H1 (cell line): ENCODE measurements at regions not wholly inside any gene's neighbourhood (a gene's known extent, or its start where the extent isn't known, plus 50 kb on each side); places are given as distances from the start of the nearest gene placed in this dataset.

Experiments
- CTCF ChIA-PET: fragments of 300-600 bp; sonication (Branson Sonifier 250); formaldehyde crosslinking; loops from one replicate; lab custom pipeline; 2021; ENCODE audit not compliant: partially characterized antibody; lab: Charles Lee
- POLR2A ChIA-PET: fragments of 300-600 bp; sonication (Branson Sonifier 250); formaldehyde crosslinking; loops from one replicate; lab custom pipeline; 2021; ENCODE audit warnings: inconsistent platforms; ENCODE audit not compliant: partially characterized antibody; lab: Charles Lee
- DNase-seq, 2 experiments: peaks; one replicate each; pipeline versions ENCODE4 v3.0.0 to v3.0.0-alpha.2; 2010 to 2022; ENCODE audit warnings: low spot score in 2 of 2, low read depth in 1 of 2, mixed read lengths in 1 of 2
- FAIRE-seq: peaks from 2 replicates; lab custom pipeline; 2011; peaks lifted over from hg19 to GRCh38; lab: Jason Lieb, UNC
- H2AFZ ChIP-seq: 2 replicates; pipeline ENCODE4 v1.8.1; 2012; ENCODE audit warnings: low read length, inconsistent platforms
- H2AK5ac ChIP-seq: 2 replicates; pipeline ENCODE4 v1.6.1; 2013; ENCODE audit warnings: low read depth, low read length
- H2BK120ac ChIP-seq: replicated peaks from 2 replicates; pipeline ENCODE3; 2013; ENCODE audit warnings: low read depth, low read length, inconsistent platforms
- H2BK12ac ChIP-seq: 2 replicates; pipeline ENCODE4 v1.6.1; 2013; ENCODE audit warnings: low read depth, low read length
- H2BK15ac ChIP-seq: 2 replicates; pipeline ENCODE4 v1.6.1; 2013; ENCODE audit warnings: low read length
- H2BK20ac ChIP-seq: 2 replicates; pipeline ENCODE4 v1.6.1; 2013; ENCODE audit warnings: low read length
- H2BK5ac ChIP-seq: 2 replicates; pipeline ENCODE4 v1.6.1; 2013; ENCODE audit warnings: low read depth, low read length
- H3K14ac ChIP-seq: 2 replicates; pipeline ENCODE4 v1.6.1; 2013; ENCODE audit warnings: inconsistent platforms; ENCODE audit not compliant: insufficient read length
- H3K18ac ChIP-seq: 2 replicates; pipeline ENCODE4 v1.6.1; 2013; ENCODE audit warnings: low read length; ENCODE audit errors: extremely low read depth
- H3K23ac ChIP-seq: 2 replicates; pipeline ENCODE4 v1.6.1; 2013; ENCODE audit warnings: inconsistent platforms; ENCODE audit not compliant: insufficient read length
- H3K23me2 ChIP-seq: 2 replicates; pipeline ENCODE4 v1.6.1; 2013; ENCODE audit warnings: low read depth, low read length
- H3K27ac ChIP-seq: 2 replicates; pipeline ENCODE4 v1.6.1; 2011; ENCODE audit warnings: low read depth, low read length, inconsistent platforms
- H3K27me3 ChIP-seq, 4 experiments: replicated peaks in 1 of 4; 1 replicate in 1 of 4; 2 replicates in 3 of 4; pipeline versions ENCODE4 v1.6.1 to v1.8.1; 2011 to 2013; ENCODE audit warnings: low read length in 3 of 4, mild to moderate bottlenecking in 3 of 4, inconsistent platforms in 2 of 4, mixed read lengths in 2 of 4, moderate library complexity in 1 of 4; ENCODE audit not compliant: control insufficient read depth in 3 of 4, insufficient read depth in 3 of 4; ENCODE audit errors: extremely low read depth in 1 of 4
- H3K36me3 ChIP-seq, 4 experiments: 2 replicates each; pipeline versions ENCODE4 v1.6.1 to v1.8.1; 2011 to 2013; ENCODE audit warnings: mild to moderate bottlenecking in 4 of 4, low read length in 3 of 4, moderate library complexity in 2 of 4, control low read depth in 1 of 4, inconsistent platforms in 1 of 4; ENCODE audit not compliant: insufficient read depth in 4 of 4, control insufficient read depth in 2 of 4
- H3K4ac ChIP-seq: replicated peaks from 2 replicates; pipeline ENCODE3; 2013; ENCODE audit warnings: low read length, low read depth, mixed read lengths, inconsistent platforms; ENCODE audit not compliant: insufficient read length
- H3K4me1 ChIP-seq, 4 experiments: replicated peaks in 1 of 4; 1 replicate in 1 of 4; 2 replicates in 3 of 4; pipeline versions ENCODE4 v1.6.1 to v1.8.1; 2011 to 2013; ENCODE audit warnings: low read length in 3 of 4, inconsistent platforms in 2 of 4, mixed read lengths in 1 of 4; ENCODE audit not compliant: insufficient read depth in 4 of 4, control insufficient read depth in 3 of 4
- H3K4me2 ChIP-seq, 2 experiments: 2 replicates each; pipeline versions ENCODE4 v1.6.1 to v1.8.1; 2011 to 2013; ENCODE audit warnings: low read depth in 2 of 2, low read length in 2 of 2, control low read depth in 1 of 2, inconsistent platforms in 1 of 2, mild to moderate bottlenecking in 1 of 2; ENCODE audit not compliant: insufficient read depth in 1 of 2
- H3K4me3 ChIP-seq, 4 experiments: fragments of 200-600, 300-600 bp in 1 of 4; sonication (generic), shearing (Covaris generic), sonication (Bioruptor Twin) in 1 of 4; 2 replicates each; pipeline versions ENCODE4 v1.5.1 to v1.8.1; 2011 to 2016; ENCODE audit warnings: low read length in 4 of 4, low read depth in 3 of 4, control low read depth in 2 of 4, inconsistent platforms in 2 of 4, mild to moderate bottlenecking in 2 of 4, mixed read lengths in 1 of 4, moderate library complexity in 1 of 4; ENCODE audit not compliant: insufficient read depth in 2 of 4; ENCODE audit errors: extremely low read depth in 1 of 4
- H3K56ac ChIP-seq: replicated peaks from 2 replicates; pipeline ENCODE3; 2013; ENCODE audit warnings: low read depth, mild to moderate bottlenecking, mixed read lengths, low read length, inconsistent platforms; ENCODE audit not compliant: insufficient read length
- H3K79me1 ChIP-seq: 2 replicates; pipeline ENCODE4 v1.6.1; 2013; ENCODE audit warnings: low read depth, low read length, control low read depth
- H3K79me2 ChIP-seq, 2 experiments: 2 replicates each; pipeline versions ENCODE4 v1.6.1 to v1.8.1; 2012 to 2013; ENCODE audit warnings: low read length in 2 of 2, mild to moderate bottlenecking in 2 of 2, inconsistent platforms in 1 of 2; ENCODE audit not compliant: insufficient read depth in 2 of 2, control insufficient read depth in 1 of 2
- H3K9ac ChIP-seq, 4 experiments: replicated peaks in 1 of 4; 1 replicate in 1 of 4; 2 replicates in 3 of 4; pipeline versions ENCODE4 v1.6.1 to v1.8.1; 2011 to 2013; ENCODE audit warnings: low read depth in 3 of 4, low read length in 3 of 4, control low read depth in 2 of 4, mild to moderate bottlenecking in 2 of 4, moderate library complexity in 2 of 4, inconsistent platforms in 1 of 4; ENCODE audit errors: extremely low read depth in 1 of 4
- H3K9me3 ChIP-seq, 2 experiments: 2 replicates each; pipeline versions ENCODE4 v1.6.1 to v1.8.1; 2012 to 2013; ENCODE audit warnings: mild to moderate bottlenecking in 2 of 2, moderate library complexity in 2 of 2, control low read depth in 1 of 2, inconsistent platforms in 1 of 2, low read depth in 1 of 2, low read length in 1 of 2, mixed read lengths in 1 of 2; ENCODE audit not compliant: insufficient read depth in 2 of 2
- H4K20me1 ChIP-seq, 2 experiments: replicated peaks in 1 of 2; 2 replicates each; pipeline versions ENCODE3 to v1.8.1; 2011 to 2013; ENCODE audit warnings: inconsistent platforms in 2 of 2, low read length in 2 of 2, mild to moderate bottlenecking in 1 of 2; ENCODE audit not compliant: insufficient read depth in 2 of 2, control insufficient read depth in 1 of 2
- H4K5ac ChIP-seq: 2 replicates; pipeline ENCODE4 v1.6.1; 2013; ENCODE audit warnings: low read length, low read depth, mixed read lengths, inconsistent platforms; ENCODE audit not compliant: insufficient read length
- H4K8ac ChIP-seq: 2 replicates; pipeline ENCODE4 v1.8.0; 2013; ENCODE audit warnings: mild to moderate bottlenecking, moderate library complexity, low read length, inconsistent platforms; ENCODE audit not compliant: insufficient read depth; ENCODE audit errors: extremely low read depth
- H4K91ac ChIP-seq: replicated peaks from 2 replicates; pipeline ENCODE3; 2013; ENCODE audit warnings: low read length, mixed read lengths, inconsistent platforms; ENCODE audit not compliant: insufficient read length
- CHD2 ChIP-seq: IDR thresholded peaks from 2 replicates; pipeline ENCODE4 v1.6.1; 2012; ENCODE audit warnings: low read length, improper control_type of control experiment
- CTBP2 ChIP-seq: IDR thresholded peaks from 2 replicates; pipeline ENCODE4 v1.7.0; 2011; ENCODE audit warnings: borderline replicate concordance, mild to moderate bottlenecking, moderate library complexity, mixed read lengths, low read length; ENCODE audit not compliant: insufficient read depth, insufficient read length
- EP300 ChIP-seq, 2 experiments: IDR thresholded peaks; 1 replicate in 1 of 2; 2 replicates in 1 of 2; pipeline ENCODE4 v1.6.1; 2011 to 2012; ENCODE audit warnings: low read depth in 2 of 2, low read length in 2 of 2, mild to moderate bottlenecking in 2 of 2, borderline replicate concordance in 1 of 2, inconsistent platforms in 1 of 2, moderate library complexity in 1 of 2
- HDAC2 ChIP-seq, 2 experiments: fragments of 300-600 bp in 1 of 2; sonication (generic) in 1 of 2; IDR thresholded peaks; 2 replicates each; pipeline ENCODE4 v1.6.1; 2011 to 2012; ENCODE audit warnings: low read depth in 2 of 2, low read length in 2 of 2, mild to moderate bottlenecking in 2 of 2, moderate library complexity in 2 of 2, borderline replicate concordance in 1 of 2, inconsistent platforms in 1 of 2
- JUN ChIP-seq: IDR thresholded peaks from 2 replicates; pipeline ENCODE4 v1.6.1; 2011; ENCODE audit warnings: low read depth, mild to moderate bottlenecking, improper control_type of control experiment, low read length
- POLR2AphosphoS5 ChIP-seq: IDR thresholded peaks from 2 replicates; pipeline ENCODE4 v1.6.1; 2011; ENCODE audit warnings: low read depth, low read length
- POU5F1 ChIP-seq: IDR thresholded peaks from 2 replicates; pipeline ENCODE4 v1.6.1; 2011; ENCODE audit warnings: low read depth, mild to moderate bottlenecking, low read length, moderate library complexity
- RBBP5 ChIP-seq: IDR thresholded peaks from 2 replicates; pipeline ENCODE4 v1.7.1; 2012; ENCODE audit warnings: low read depth, mild to moderate bottlenecking, inconsistent platforms, low read length, moderate library complexity, borderline replicate concordance
- RNF2 ChIP-seq: fragments of 200-900, 300-1000 bp; sonication (generic); IDR thresholded peaks from 2 replicates; pipeline ENCODE4 v1.7.1; 2016; ENCODE audit warnings: borderline replicate concordance, low read depth, mild to moderate bottlenecking, antibody characterized with exemption, low read length; ENCODE audit not compliant: poor library complexity, severe bottlenecking; ENCODE audit errors: missing control alignments
- SP1 ChIP-seq: IDR thresholded peaks from 2 replicates; pipeline ENCODE4 v1.6.1; 2011; ENCODE audit warnings: low read depth, low read length
- TAF1 ChIP-seq: IDR thresholded peaks from 2 replicates; pipeline ENCODE4 v1.6.1; 2011; ENCODE audit warnings: mild to moderate bottlenecking, low read depth, low read length
- TEAD4 ChIP-seq: IDR thresholded peaks from 2 replicates; pipeline ENCODE4 v1.6.1; 2012; ENCODE audit warnings: low read depth, low read length, inconsistent platforms, mixed read lengths

DNA sequence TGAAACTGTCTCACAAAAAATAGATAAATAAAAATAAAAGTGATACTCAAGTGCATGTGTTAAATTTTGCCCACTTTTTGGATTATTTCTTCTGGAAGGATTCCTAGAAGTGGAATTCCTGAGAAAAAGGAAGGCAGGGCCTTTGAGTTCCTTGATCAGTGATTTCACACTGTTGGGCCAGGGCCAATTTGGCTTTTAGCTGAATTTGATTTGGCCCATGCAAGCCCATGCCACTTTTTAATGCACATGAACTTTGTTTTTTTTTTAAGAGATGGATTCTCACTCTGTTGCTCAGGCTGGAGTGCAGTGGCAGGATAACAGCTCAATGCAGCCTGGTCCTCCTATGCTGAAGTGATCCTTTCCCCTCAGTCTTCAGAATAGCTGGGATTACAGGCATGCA lies 96.3 kb downstream of the TNFRSF13B start:
- no peaks in the 10 kb centered on the region for H4K20me1 ChIP-seq
- H3K79me2 ChIP-seq: no peaks in the 10 kb centered on the region
- H2BK15ac ChIP-seq: no peak overlapping the region
- H3K14ac ChIP-seq: no peak overlapping the region
- TF ChIP-seq RBBP5 (no peak), HDAC2 (IDR thresholded peaks at IDR 0.05; ENCODE audit: borderline replicate concordance in 1 of 2, low read depth in 2 of 2, low read length in 2 of 2) (no peak), CTBP2 (no peak), JUN (no peak), TEAD4 (no peak), TAF1 (no peak), POU5F1 (no peak), SP1 (no peak), RNF2 (no peak), POLR2AphosphoS5 (no peak), EP300 (IDR thresholded peaks at IDR 0.05; ENCODE audit: borderline replicate concordance in 1 of 2, low read depth in 2 of 2, low read length in 2 of 2) (no peak), CHD2 (no peak)
- TF ChIP-seq, all 59 proteins: peak for 0
- CTCF ChIA-PET: interaction anchor here (0.6 to 0.7 kb wide), 2 partner anchors 249 to 468 kb away, joined by 3 to 5 read pairs; no protein-coding TSS in a partner anchor
- H2BK5ac ChIP-seq: no peak overlapping the region
- H3K79me1 ChIP-seq: no peaks in the 10 kb centered on the region
- no peak overlapping the region for H3K4me3 ChIP-seq
- H2AFZ ChIP-seq: no peak overlapping the region
- no peak overlapping the region for H4K8ac ChIP-seq
- H3K23me2 ChIP-seq: no peaks in the 10 kb centered on the region
- no peak for DNase-seq
- no peak overlapping the region for H3K4ac ChIP-seq
- no peaks in the 10 kb centered on the region for H3K9me3 ChIP-seq
- no peak overlapping the region for H2BK20ac ChIP-seq
- no peak overlapping the region for H2BK12ac ChIP-seq
- H2BK120ac ChIP-seq: no peak overlapping the region
- no peaks in the 10 kb centered on the region for H3K4me1 ChIP-seq
- no peak overlapping the region; a peak in 1 of 7 replicates for H3K9ac ChIP-seq
- no peak overlapping the region for H4K5ac ChIP-seq
- H3K4me2 ChIP-seq: no peak overlapping the region
- no peak overlapping the region for H4K91ac ChIP-seq
- H3K18ac ChIP-seq: no peak overlapping the region
- H3K56ac ChIP-seq: no peak overlapping the region
- POLR2A ChIA-PET: no interaction called here
- H3K36me3 ChIP-seq: no peaks in the 10 kb centered on the region
- FAIRE-seq: no peak
- H3K27ac ChIP-seq: no peak overlapping the region
- no peaks in the 10 kb centered on the region for H3K27me3 ChIP-seq
- H3K23ac ChIP-seq: no peak overlapping the region
- no peak overlapping the region for H2AK5ac ChIP-seq
